ENCODE measurements at regions not wholly inside any gene's neighbourhood (a gene's known extent, or its start where the extent isn't known, plus 50 kb on each side); places are given as distances from the start of the nearest gene placed in this dataset.

DNA sequence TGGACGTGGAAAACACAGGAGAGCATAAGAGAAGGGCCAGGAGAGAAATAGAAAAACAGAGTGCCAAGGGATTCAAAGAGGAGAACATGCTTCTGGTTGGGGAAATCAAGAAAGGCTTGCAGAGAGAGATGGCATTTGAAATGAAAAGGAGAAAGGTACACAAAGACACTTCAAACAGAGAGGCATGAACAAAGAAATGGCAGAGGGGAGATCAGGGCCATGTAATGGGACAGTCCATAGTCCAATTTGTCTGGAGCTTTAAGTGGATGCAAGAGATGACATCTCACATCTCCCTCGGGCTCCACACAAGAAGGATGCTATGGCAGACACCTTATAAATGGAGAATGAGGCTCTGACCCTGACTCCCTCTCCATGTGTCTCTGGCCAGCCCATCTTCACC lies 331.1 kb downstream of the MLLT3 start:
- H3K4me1 ChIP-seq (replicated peaks), result no peaks in the 10 kb centered on the region

DNA sequence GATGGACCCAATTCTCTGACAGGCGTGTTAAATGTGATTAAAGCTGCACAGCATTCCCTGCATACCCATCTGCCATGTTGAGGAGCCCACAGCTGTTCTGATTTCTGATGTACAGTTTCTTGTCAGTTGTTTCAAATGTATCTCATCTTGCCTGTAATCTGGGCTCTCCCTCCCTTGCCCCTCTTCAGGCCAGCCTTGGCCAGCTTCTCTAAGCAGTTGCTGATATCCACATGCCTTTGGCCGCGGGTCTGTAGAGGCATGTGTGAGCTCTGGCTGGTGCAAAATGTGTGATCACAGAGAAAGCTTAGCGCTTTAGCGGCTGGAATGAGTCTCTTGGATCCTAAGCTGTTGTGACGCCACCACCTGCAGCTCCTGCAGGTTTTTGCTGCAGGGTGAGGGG lies 332.0 kb downstream of the MLLT3 start:
- Histone ChIP-seq H3K9me3 (no peaks in the 10 kb centered on the region), H3K4me3 (no peak overlapping the region), H3K27ac (no peak overlapping the region), H3K4me1 (replicated peaks) (no peaks in the 10 kb centered on the region), H3K27me3 (replicated peaks; ENCODE audit: insufficient read depth) (no peaks in the 10 kb centered on the region), H3K36me3 (no peaks in the 10 kb centered on the region)
- DNase-seq (ENCODE audit: low spot score), result no peak
- WGBS, result 85% methylated on average over 6 of the region's 6 CpGs
- no peak for TF ChIP-seq CTCF (IDR thresholded peaks at IDR 0.05)
- no peak for TF ChIP-seq POLR2A (IDR thresholded peaks at IDR 0.05)
- no peak for TF ChIP-seq POLR2AphosphoS5 (IDR thresholded peaks at IDR 0.05)
- intact Hi-C loops (cut with DNase I), result no loop called here

More for the DNA sequence above, 331.1 kb downstream of the MLLT3 start:
- Histone ChIP-seq H3K27ac (no peak overlapping the region), H3K36me3 (no peaks in the 10 kb centered on the region), H3K9me3 (no peaks in the 10 kb centered on the region), H3K4me3 (no peak overlapping the region), H3K27me3 (replicated peaks; ENCODE audit: insufficient read depth) (no peaks in the 10 kb centered on the region)
- WGBS, result 74% methylated on average over 2 of the region's 2 CpGs
- DNase-seq (ENCODE audit: low spot score), result no peak
- no peak for TF ChIP-seq POLR2A (IDR thresholded peaks at IDR 0.05)
- no peak for TF ChIP-seq POLR2AphosphoS5 (IDR thresholded peaks at IDR 0.05)
- no peak for TF ChIP-seq CTCF (IDR thresholded peaks at IDR 0.05)
- intact Hi-C loops (cut with DNase I), result no loop called here

- intact Hi-C loops (cut with DNase I), result no loop called here
- Histone ChIP-seq H3K4me1 (replicated peaks) (no peaks in the 10 kb centered on the region), H3K27ac (no peak overlapping the region), H3K27me3 (replicated peaks; ENCODE audit: insufficient read depth) (no peaks in the 10 kb centered on the region), H3K9me3 (no peaks in the 10 kb centered on the region), H3K4me3 (no peak overlapping the region), H3K36me3 (no peaks in the 10 kb centered on the region)
- TF ChIP-seq POLR2AphosphoS5 (IDR thresholded peaks at IDR 0.05) (no peak), CTCF (IDR thresholded peaks at IDR 0.05) (no peak), POLR2A (IDR thresholded peaks at IDR 0.05) (no peak)
- WGBS, result 74% methylated on average over 9 of the region's 9 CpGs
- no peak for DNase-seq (ENCODE audit: low spot score)
These were observed 332.8 kb downstream of the MLLT3 start for GRCh38 chr9:20289423-20290010.

DNA sequence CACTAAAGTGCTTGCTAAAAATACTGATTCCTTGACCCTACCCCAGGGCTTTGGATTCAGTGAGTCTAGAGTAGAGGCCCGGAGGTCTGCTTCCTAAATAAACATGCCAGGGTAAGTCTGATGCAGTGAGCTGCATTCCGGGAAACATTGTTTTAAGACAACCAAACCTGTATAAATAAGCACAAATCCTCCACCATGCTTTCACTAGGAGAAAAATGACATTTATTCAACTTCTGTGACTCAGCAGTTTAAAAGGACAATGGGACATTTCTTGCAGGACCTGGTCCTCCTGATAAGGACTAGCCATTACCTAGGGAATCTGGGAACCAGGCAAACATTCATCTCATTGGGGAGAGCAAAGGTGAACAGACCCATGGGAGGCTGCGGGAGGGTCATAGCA lies 335.3 kb downstream of the MLLT3 start:
- H3K4me3 ChIP-seq, result no peak overlapping the region
- H3K27me3 ChIP-seq (replicated peaks; ENCODE audit: insufficient read depth), result no peaks in the 10 kb centered on the region
- H3K9me3 ChIP-seq, result no peaks in the 10 kb centered on the region
- intact Hi-C loops (cut with DNase I), result no loop called here
- no peak for DNase-seq (ENCODE audit: low spot score)
- H3K36me3 ChIP-seq, result no peaks in the 10 kb centered on the region
- no peaks in the 10 kb centered on the region for H3K4me1 ChIP-seq (replicated peaks)
- 86% methylated on average over 3 of the region's 3 CpGs for WGBS
- TF ChIP-seq CTCF (IDR thresholded peaks at IDR 0.05) (no peak), POLR2A (IDR thresholded peaks at IDR 0.05) (no peak), POLR2AphosphoS5 (IDR thresholded peaks at IDR 0.05) (no peak)
- H3K27ac ChIP-seq, result no peak overlapping the region

- TF ChIP-seq POLR2AphosphoS5 (IDR thresholded peaks at IDR 0.05) (no peak), CTCF (IDR thresholded peaks at IDR 0.05) (no peak), POLR2A (IDR thresholded peaks at IDR 0.05) (no peak)
- H3K4me1 ChIP-seq (replicated peaks), result no peaks in the 10 kb centered on the region
- no peak overlapping the region for H3K27ac ChIP-seq
- H3K9me3 ChIP-seq, result no peaks in the 10 kb centered on the region
- 67% methylated on average over 2 of the region's 2 CpGs for WGBS
- intact Hi-C loops (cut with DNase I), result no loop called here
- no peaks in the 10 kb centered on the region for H3K27me3 ChIP-seq (replicated peaks; ENCODE audit: insufficient read depth)
- DNase-seq (ENCODE audit: low spot score), result no peak
- no peak overlapping the region for H3K4me3 ChIP-seq
- H3K36me3 ChIP-seq, result no peaks in the 10 kb centered on the region
These were observed 336.1 kb downstream of the MLLT3 start for GRCh38 chr9:20286154-20286700.

Measured in prostate gland (tissue), 2 donors.